CD4-positive, alpha-beta T cell treated with Interleukin-15 for 4 hours (primary cell): ENCODE measurements at regions not wholly inside any gene's neighbourhood (a gene's known extent, or its start where the extent isn't known, plus 50 kb on each side); places are given as distances from the start of the nearest gene placed in this dataset.

ENCODE experiments used
- DNase-seq: peaks from one replicate; pipeline ENCODE4 v3.0.0-alpha.2; 2020; ENCODE audit warnings: low spot score

- DNase-seq, result no peak
Measured at GRCh38 chr2:194264586-194264985, 1392.4 kb upstream of the SLC39A10 start.

DNA sequence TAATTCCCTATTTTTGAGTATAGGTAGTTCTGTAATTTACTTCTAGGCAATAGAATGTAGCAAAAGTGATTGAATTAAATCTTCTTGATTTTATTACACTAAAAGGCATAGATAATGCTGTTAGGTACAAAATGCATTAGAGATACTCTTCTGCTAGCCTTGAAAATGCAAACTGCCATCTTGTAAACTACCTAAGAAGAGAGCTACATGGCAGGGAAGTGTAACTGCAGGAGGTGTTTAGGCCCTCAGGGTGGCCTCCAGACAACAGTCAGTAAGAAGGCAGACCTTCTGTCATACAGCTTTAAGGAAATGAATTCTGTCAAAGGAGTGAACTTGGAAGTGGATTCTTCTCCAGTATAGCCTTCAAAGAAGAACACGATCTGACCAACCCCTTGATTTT, 1396.8 kb upstream of the SLC39A10 start:
- DNase-seq, result no peak

DNA sequence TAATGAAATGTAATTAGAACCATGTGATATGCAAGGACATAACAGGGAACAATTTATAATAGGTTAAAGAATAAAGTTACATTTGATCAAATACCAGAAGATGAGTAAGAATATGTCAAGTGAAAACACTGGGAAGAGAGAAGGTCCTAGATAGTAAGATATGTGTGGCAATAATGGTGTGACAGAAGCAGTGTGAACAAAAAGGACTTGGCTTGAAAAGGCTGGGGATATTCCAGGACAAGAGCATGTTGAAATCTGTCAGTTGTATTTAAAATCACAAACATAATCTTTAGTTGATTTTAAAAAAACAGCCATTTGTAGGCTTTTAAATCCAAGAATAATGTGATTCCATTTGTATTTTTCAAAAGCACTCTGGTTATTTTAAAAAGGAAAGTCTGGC, 1399.9 kb upstream of the SLC39A10 start:
- DNase-seq, result no peak

DNA sequence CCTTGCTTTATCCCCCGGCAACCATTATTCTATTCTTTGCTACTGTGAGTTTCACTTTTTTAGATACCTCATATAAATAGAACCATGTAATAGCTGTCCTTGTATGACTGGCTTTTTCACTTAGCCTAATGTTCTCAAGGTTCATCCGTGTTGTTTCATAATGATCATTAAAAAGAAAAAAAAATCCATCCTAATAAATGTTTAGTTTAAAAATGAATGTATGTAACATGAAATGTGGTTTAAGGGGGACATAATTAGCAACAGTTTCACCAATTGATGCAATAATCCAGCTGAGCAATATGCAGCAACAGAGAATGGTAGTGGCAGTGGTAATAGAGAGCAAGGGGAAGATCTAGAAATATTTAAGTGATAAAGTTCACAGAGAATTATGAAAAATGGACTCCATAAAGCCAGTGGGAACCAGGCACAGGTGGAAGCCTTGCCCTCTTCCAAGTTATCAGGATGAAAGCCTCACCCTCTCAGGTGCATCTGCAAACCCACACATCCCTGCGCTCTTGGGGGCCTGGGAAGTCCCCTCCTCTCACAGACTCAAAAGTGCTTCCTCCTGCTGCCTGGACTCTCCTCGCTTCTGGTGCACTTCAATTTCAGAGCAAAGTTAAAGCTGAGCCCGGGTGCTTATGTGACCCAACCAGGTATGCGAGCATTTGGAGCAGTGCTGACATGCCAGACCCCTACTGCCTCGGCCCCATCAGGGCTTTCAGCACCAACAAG, 1403.3 kb upstream of the SLC39A10 start:
- DNase-seq, result no peak

DNA sequence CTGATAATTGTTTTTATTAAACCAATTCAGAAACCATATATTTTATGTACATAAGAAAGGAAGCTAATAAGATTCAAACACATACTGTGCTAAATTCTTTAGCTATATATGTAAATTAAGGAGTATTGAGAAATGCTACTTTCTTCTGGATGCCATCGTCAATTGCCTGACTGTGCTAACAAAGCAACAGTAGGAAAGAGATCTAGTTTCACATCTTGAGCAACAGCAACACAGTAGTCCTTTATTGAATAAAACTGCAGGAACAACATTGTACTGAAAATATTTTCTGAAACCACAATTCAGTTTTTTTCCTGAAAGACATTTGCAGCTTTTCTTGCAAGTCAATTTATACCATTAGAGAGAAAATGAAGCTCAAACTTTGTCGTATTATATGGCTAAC, 1404.9 kb upstream of the SLC39A10 start:
- DNase-seq, result no peak

- no peak for DNase-seq
Measured at GRCh38 chr2:194232600-194232999, 1424.4 kb upstream of the SLC39A10 start.

- DNase-seq, result no peak
Measured at GRCh38 chr2:194223218-194223617, 1433.8 kb upstream of the SLC39A10 start.

GRCh38 chr2:194214192-194214591, 1442.8 kb upstream of the SLC39A10 start:
- DNase-seq, result no peak

- DNase-seq, result no peak
Measured at GRCh38 chr2:194205568-194206227, 1451.3 kb upstream of the SLC39A10 start.

- DNase-seq, result no peak
Measured at GRCh38 chr2:194203898-194204297, 1453.1 kb upstream of the SLC39A10 start.

DNA sequence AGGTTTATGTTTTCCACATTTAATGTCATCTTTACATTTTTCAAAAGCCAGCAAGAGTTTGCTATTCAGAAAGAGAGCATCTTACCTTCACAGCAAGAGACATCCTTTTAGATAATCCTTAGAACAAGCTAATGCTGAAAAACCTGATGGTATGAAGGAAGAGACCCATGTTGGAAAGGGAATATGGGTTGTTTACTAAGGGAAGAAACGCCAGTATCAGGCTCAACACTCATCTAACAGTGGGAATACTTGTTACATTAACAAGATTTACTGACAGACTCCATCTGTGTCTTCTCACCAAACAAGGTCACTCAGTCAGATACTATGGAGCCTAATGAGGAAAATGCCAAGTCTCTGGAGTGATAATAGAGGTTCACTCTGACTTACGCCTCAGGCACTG, 1474.1 kb upstream of the SLC39A10 start:
- DNase-seq, result no peak

GRCh38 chr2:194176134-194176533, 1480.9 kb upstream of the SLC39A10 start:
- DNase-seq, result no peak

DNA sequence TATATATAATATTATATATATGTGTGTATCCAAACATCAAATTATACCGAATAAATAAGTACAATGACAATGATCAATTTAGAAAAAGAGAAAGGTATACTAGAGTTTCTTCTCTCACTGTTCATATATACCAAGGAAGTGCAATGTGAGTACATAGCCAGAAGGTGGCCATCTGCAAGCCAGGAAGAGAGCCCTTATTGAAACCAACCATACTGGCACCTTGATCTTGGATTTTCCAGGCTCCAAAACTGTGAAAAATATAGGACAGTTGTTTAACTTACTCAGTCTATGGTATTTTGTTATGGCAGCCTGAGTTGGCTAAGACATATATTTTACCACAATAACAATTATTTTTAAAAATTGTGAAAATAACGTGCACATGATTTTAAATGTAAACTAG, 1490.2 kb upstream of the SLC39A10 start:
- peak; percentile 4 for DNase-seq

GRCh38 chr2:194155431-194155830, 1501.6 kb upstream of the SLC39A10 start:
- no peak for DNase-seq

DNA sequence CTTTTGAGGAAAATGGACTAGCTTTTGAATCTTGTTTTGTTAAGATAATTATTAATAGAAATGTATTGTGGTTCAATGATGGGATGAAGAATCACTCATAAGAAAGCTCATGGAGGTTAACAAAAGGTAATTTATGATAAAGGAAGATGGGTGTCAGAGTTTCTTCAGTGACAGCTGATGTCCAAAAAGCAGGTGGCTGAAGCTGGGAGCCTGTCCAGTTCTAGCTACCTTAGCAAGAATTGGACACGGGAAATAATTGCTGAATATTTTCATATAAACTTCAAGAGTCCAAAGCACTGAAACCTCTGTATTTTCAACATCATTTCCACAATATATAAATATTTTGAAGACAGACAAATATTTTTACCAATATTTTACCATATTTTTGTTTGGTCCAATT, 1505.8 kb upstream of the SLC39A10 start:
- no peak for DNase-seq

DNA sequence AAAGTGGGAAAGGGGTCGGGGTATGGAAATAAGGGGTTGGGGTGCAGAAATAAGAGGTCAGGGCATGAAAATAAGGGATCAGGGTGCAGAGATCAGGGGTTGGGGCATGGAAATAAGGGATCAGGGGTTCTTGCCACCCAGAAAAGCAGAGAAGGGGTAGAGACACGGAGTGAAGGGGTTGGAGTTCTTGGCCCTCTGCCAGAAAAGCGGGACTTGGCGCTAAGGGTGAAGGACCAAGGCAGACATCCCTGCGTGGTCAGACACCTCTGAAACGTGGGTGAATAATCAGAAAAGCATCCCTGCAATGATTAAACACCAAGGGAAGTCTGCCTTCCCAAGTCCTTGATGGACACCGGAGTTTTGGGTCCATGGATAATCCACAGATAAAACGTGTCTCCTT, 1521.6 kb upstream of the SLC39A10 start:
- DNase-seq, result no peak

DNA sequence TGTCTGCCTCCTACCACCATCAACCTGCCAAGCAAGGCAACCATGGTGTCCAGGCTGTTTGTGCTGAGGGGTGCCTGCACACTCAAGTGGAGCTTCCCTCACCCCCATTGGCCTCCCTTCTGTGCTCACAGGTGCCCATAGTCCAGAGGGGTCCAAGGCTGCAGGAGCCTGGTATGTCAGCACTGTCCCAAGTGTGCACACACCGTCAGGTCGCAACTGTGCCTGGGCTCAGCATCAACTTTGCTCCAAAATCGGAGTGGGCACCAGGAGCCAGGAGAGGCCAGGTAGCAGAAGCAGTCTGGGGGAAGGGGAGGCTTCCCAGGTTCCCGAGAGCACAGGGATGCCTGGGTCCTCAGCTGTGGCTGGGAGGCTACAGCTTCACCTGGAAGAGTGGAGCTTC, 1528.2 kb upstream of the SLC39A10 start:
- no peak for DNase-seq

DNA sequence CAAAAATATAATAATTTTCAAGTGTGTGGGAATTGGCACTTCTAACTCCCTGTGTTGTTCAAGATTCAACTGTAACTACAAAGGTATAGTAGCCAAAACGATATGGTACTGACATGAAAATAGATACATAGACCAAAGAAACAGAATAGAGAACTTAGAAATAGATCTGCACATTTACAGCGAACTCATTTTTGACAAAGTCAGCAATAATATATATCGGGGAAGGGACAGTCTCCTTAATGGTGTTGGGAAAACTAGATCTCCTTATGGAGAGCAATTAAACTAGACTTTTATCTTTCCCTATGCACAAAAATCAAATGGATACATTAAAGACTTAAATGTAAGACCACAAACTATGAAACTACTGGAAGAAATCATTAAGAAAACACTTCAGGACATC, 1530.6 kb upstream of the SLC39A10 start:
- no peak for DNase-seq

DNA sequence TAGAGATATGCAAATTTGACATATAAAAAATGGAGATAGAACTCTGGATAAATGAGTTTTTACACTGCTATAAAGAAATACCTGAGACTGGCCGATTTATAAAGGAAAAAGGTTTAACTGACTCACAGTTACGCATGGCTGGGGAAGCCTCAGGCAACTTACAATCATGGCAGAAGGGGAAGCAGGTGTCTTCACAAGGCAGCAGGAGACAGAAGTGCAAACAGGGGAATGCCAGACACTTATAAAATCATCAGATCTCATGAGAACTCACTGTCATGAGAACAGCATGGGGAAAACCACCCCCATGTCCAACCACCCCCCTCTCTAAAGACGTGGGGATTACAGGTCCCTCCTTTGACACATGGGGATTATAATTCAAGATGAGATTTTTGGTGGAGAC, 1540.2 kb upstream of the SLC39A10 start:
- DNase-seq, result no peak

- no peak for DNase-seq
Measured at GRCh38 chr2:194105358-194105757, 1551.7 kb upstream of the SLC39A10 start.

- no peak for DNase-seq
Measured at GRCh38 chr2:194104687-194105086, 1552.3 kb upstream of the SLC39A10 start.

DNA sequence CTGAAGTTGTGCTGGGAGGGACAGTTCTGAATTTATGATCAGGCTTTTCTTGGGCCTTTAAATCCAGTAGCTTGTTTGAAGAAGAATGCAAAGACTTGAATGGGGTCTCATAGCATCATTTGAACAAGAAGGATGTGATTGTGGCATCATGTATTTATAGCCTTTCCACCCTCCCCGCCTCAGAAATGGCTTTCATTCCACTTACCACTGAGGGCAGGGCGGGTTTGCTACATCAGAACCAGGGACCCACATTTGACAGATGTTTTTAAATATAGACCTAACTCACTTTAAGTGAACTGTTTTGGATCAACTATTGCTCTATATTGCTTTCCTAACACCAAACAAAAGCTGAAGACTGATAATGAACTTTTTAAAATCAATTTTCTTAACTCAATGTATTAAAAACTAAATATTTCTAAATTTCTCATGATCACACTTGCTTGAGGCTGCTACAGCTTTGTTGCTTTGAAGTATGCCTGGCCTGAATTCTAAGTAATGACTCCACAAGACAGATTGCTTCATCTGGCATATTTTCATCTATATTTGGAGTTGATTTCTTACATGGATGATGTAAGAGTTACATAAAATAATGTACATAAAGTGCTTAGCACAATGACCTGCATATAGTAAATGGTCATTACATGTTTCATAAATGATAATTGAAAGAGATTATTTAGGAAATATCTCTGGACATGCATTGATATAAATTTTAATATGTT, 1552.9 kb upstream of the SLC39A10 start:
- no peak for DNase-seq

GRCh38 chr2:194102546-194102945, 1554.5 kb upstream of the SLC39A10 start:
- no peak for DNase-seq
